ENCODE measurements at regions not wholly inside any gene's neighbourhood (a gene's known extent, or its start where the extent isn't known, plus 50 kb on each side); places are given as distances from the start of the nearest gene placed in this dataset.
"Not testable (repeated sequence)": the region's sequence is repeated elsewhere in the genome, so short reads cannot be mapped to it uniquely, and the experiment has no call there.

GRCh38 chr17:53765609-53766008 is 57.1 kb upstream of the KIF2B start:
- no peak for DNase-seq

GRCh38 chr17:53765129-53765528 is 57.6 kb upstream of the KIF2B start:
- no peak for DNase-seq

GRCh38 chr17:53757559-53757958 is 65.2 kb upstream of the KIF2B start:
- no peak for DNase-seq

GRCh38 chr17:53757116-53757515 is 65.6 kb upstream of the KIF2B start:
- DNase-seq, result not testable (repeated sequence)

GRCh38 chr17:53749178-53749577 is 73.5 kb upstream of the KIF2B start:
- DNase-seq, result peak in 1 of 56 donors; percentile 0

GRCh38 chr17:53748159-53748820 is 74.4 kb upstream of the KIF2B start:
- DNase-seq, result not testable (repeated sequence)

- DNase-seq, result no peak
Observed at GRCh38 chr17:53740312-53740711, 82.4 kb upstream of the KIF2B start.

GRCh38 chr17:53736516-53737240 is 86.0 kb upstream of the KIF2B start:
- DNase-seq, result no peak

- no peak for DNase-seq
Observed at GRCh38 chr17:53724726-53725125, 98.0 kb upstream of the KIF2B start.

GRCh38 chr17:53722407-53722806 is 100.3 kb upstream of the KIF2B start:
- no peak for DNase-seq

- DNase-seq, result no peak
Observed at GRCh38 chr17:53721101-53721500, 101.6 kb upstream of the KIF2B start.

- DNase-seq, result peak in 1 of 56 donors; percentile 0
Observed at GRCh38 chr17:53719229-53719628, 103.5 kb upstream of the KIF2B start.

- DNase-seq, result no peak
Observed at GRCh38 chr17:53707566-53707965, 115.2 kb upstream of the KIF2B start.

- DNase-seq, result no peak
Observed at GRCh38 chr17:53696286-53696685, 126.4 kb upstream of the KIF2B start.

- DNase-seq, result no peak
Observed at GRCh38 chr17:53687324-53687723, 135.4 kb upstream of the KIF2B start.

GRCh38 chr17:53680745-53681144 is 142.0 kb upstream of the KIF2B start:
- DNase-seq, result no peak

- DNase-seq, result no peak
Observed at GRCh38 chr17:53668854-53669253, 153.9 kb upstream of the KIF2B start.

GRCh38 chr17:53662608-53663007 is 160.1 kb upstream of the KIF2B start:
- no peak for DNase-seq

- no peak for DNase-seq
Observed at GRCh38 chr17:53659181-53659580, 163.5 kb upstream of the KIF2B start.

- no peak for DNase-seq
Observed at GRCh38 chr17:53655591-53655990, 167.1 kb upstream of the KIF2B start.

GRCh38 chr17:53649201-53649600 is 173.5 kb upstream of the KIF2B start:
- DNase-seq, result no peak

GRCh38 chr17:53646835-53647234 is 175.9 kb upstream of the KIF2B start:
- no peak for DNase-seq

- no peak for DNase-seq
Observed at GRCh38 chr17:53640808-53641207, 181.9 kb upstream of the KIF2B start.

All from amygdala (tissue), 56 donors.